Osteoblast (primary cell): ENCODE measurements at regions not wholly inside any gene's neighbourhood (a gene's known extent, or its start where the extent isn't known, plus 50 kb on each side); places are given as distances from the start of the nearest gene placed in this dataset.

ENCODE experiments used
- DNase-seq: peaks from one replicate; pipeline ENCODE4 v3.0.0; 2011; ENCODE audit warnings: low spot score, mixed read lengths; ENCODE audit not compliant: insufficient read length; ENCODE audit errors: missing footprints
- H2AFZ ChIP-seq: 2 replicates; pipeline ENCODE4 v1.6.0; 2011; ENCODE audit warnings: mild to moderate bottlenecking, low read length
- H3K27ac ChIP-seq: 2 replicates; pipeline ENCODE4 v1.5.1; 2011; ENCODE audit warnings: mild to moderate bottlenecking, low read depth, low read length, moderate library complexity
- H3K27me3 ChIP-seq: 2 replicates; pipeline ENCODE4 v1.6.0; 2012; ENCODE audit warnings: mild to moderate bottlenecking, control low read depth, inconsistent platforms, low read length, moderate library complexity; ENCODE audit not compliant: insufficient read depth
- H3K36me3 ChIP-seq: 2 replicates; pipeline ENCODE4 v1.5.1; 2011; ENCODE audit warnings: mild to moderate bottlenecking, low read length, control low read depth, moderate library complexity; ENCODE audit not compliant: insufficient read depth
- H3K4me1 ChIP-seq: 2 replicates; pipeline ENCODE4 v1.5.1; 2011; ENCODE audit warnings: mild to moderate bottlenecking, low read length, control low read depth, moderate library complexity; ENCODE audit not compliant: insufficient read depth
- H3K4me2 ChIP-seq: 2 replicates; pipeline ENCODE4 v1.6.0; 2011; ENCODE audit warnings: mild to moderate bottlenecking, low read length; ENCODE audit not compliant: insufficient read depth
- H3K4me3 ChIP-seq: fragments of 200-600 bp; sonication (generic); 3 replicates; pipeline ENCODE4 v1.5.1; 2012; ENCODE audit warnings: mild to moderate bottlenecking, low read length, inconsistent platforms; ENCODE audit not compliant: insufficient read depth
- H3K79me2 ChIP-seq: 2 replicates; pipeline ENCODE4 v1.6.0; 2012; ENCODE audit warnings: mild to moderate bottlenecking, low read length, control low read depth, inconsistent platforms; ENCODE audit not compliant: insufficient read depth
- H3K9me3 ChIP-seq: 2 replicates; pipeline ENCODE4 v1.5.1; 2011; ENCODE audit warnings: low read depth, low read length, control low read depth
- H4K20me1 ChIP-seq: 2 replicates; pipeline ENCODE4 v1.6.0; 2012; ENCODE audit warnings: mild to moderate bottlenecking, low read length, control low read depth; ENCODE audit not compliant: insufficient read depth
- CTCF ChIP-seq: IDR thresholded peaks from 2 replicates; pipeline ENCODE4 v1.5.1; 2011; ENCODE audit warnings: mild to moderate bottlenecking, low read depth, low read length, moderate library complexity; ENCODE audit errors: extremely low read depth

GRCh38 chr5:3343211-3343610, 252.4 kb upstream of the IRX1 start:
- no peak overlapping the region for H3K4me2 ChIP-seq
- H3K4me3 ChIP-seq, result no peak overlapping the region
- H3K36me3 ChIP-seq, result no peaks in the 10 kb centered on the region
- no peak for TF ChIP-seq CTCF
- no peaks in the 10 kb centered on the region for H3K4me1 ChIP-seq
- DNase-seq, result no peak
- no peaks in the 10 kb centered on the region for H3K27me3 ChIP-seq
- no peak overlapping the region for H3K27ac ChIP-seq
- no peaks in the 10 kb centered on the region for H4K20me1 ChIP-seq
- H3K9me3 ChIP-seq, result no peaks in the 10 kb centered on the region
- no peak overlapping the region for H2AFZ ChIP-seq
- H3K79me2 ChIP-seq, result no peaks in the 10 kb centered on the region

- Histone ChIP-seq H3K36me3 (no peaks in the 10 kb centered on the region), H3K4me2 (no peak overlapping the region), H3K79me2 (no peaks in the 10 kb centered on the region), H2AFZ (no peak overlapping the region), H3K4me1 (no peaks in the 10 kb centered on the region), H3K4me3 (no peak overlapping the region), H3K9me3 (no peaks in the 10 kb centered on the region), H3K27me3 (no peaks in the 10 kb centered on the region), H3K27ac (no peak overlapping the region), H4K20me1 (no peaks in the 10 kb centered on the region)
- DNase-seq, result no peak
- TF ChIP-seq CTCF, result no peak
These were observed 253.1 kb upstream of the IRX1 start for GRCh38 chr5:3342271-3343100.

GRCh38 chr5:3341446-3342240, 254.0 kb upstream of the IRX1 start:
- no peak overlapping the region for H2AFZ ChIP-seq
- TF ChIP-seq CTCF, result no peak
- no peak overlapping the region for H3K27ac ChIP-seq
- no peak for DNase-seq
- H3K27me3 ChIP-seq, result no peaks in the 10 kb centered on the region
- H3K4me2 ChIP-seq, result no peak overlapping the region
- H3K36me3 ChIP-seq, result no peaks in the 10 kb centered on the region
- H3K9me3 ChIP-seq, result no peaks in the 10 kb centered on the region
- no peaks in the 10 kb centered on the region for H3K79me2 ChIP-seq
- H3K4me1 ChIP-seq, result no peaks in the 10 kb centered on the region
- no peak overlapping the region for H3K4me3 ChIP-seq
- H4K20me1 ChIP-seq, result no peaks in the 10 kb centered on the region

- TF ChIP-seq CTCF, result no peak
- Histone ChIP-seq H3K36me3 (no peaks in the 10 kb centered on the region), H3K4me3 (no peak overlapping the region), H3K27ac (no peak overlapping the region), H2AFZ (no peak overlapping the region), H4K20me1 (no peaks in the 10 kb centered on the region), H3K4me1 (no peaks in the 10 kb centered on the region), H3K4me2 (no peak overlapping the region), H3K27me3 (no peaks in the 10 kb centered on the region), H3K79me2 (no peaks in the 10 kb centered on the region), H3K9me3 (no peaks in the 10 kb centered on the region)
- DNase-seq, result no peak
These were observed 255.2 kb upstream of the IRX1 start for GRCh38 chr5:3340471-3340870.
